ENCODE measurements at regions not wholly inside any gene's neighbourhood (a gene's known extent, or its start where the extent isn't known, plus 50 kb on each side); places are given as distances from the start of the nearest gene placed in this dataset.

DNA sequence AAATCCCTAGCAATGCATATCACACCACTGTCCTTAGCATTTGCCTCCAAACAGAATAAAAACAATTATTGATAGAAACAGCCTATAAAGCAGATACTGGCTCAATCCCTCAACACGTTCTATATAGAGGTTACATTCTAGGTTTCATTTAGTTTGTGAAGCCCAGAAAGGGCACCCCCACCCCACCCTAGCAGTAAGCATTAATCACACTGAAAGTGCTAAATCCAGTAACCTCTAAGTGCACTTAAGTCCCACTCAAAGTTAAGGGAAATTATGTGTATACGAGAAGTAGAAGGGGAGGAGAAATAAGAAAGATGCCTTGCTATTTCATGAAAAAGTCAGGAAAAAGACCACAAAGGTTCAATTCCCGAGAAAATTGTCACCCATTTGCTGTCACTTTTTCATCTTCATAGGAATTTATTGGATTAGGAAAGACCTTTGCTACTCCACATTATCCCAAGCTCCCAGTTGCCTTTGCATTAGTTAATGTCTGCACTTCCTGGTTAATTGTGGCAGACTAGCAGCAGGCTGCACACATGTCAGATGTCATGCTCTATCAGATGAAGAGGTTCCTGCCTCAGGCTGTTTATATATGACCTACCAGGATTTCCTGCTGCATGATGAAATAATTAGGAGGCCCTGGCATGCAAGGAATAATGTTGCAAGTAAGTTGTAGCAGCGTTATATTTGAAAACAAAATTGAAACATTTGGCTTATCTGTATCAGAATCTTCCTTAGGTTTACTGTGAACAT is 54.5 kb upstream of the LHX8 start:
- ChIA-PET POLR2A (no interaction called here), CTCF (no interaction called here)
- H3K27me3 ChIP-seq (replicated peaks; ENCODE audit: control insufficient read depth, insufficient read depth, low read length): no peaks in the 10 kb centered on the region
- intact Hi-C loops (cut with micrococcal nuclease; ENCODE audit: unreplicated experiment): no loop called here
- H3K9me3 Mint-ChIP-seq (ENCODE audit: unreplicated experiment): no peaks in the 10 kb centered on the region
- no peak overlapping the region for H3K4me3 Mint-ChIP-seq (ENCODE audit: unreplicated experiment)
- no TSS peak for BruUV-seq (replicated peaks)
- no peak for DNase-seq
- H3K27me3 Mint-ChIP-seq (ENCODE audit: insufficient read depth, unreplicated experiment): peaks cover 6% of the 10 kb centered on the region
- no peaks in the 10 kb centered on the region for H3K4me1 Mint-ChIP-seq (ENCODE audit: low read depth, unreplicated experiment)
- H3K27ac Mint-ChIP-seq (ENCODE audit: unreplicated experiment): no peak overlapping the region
- H3K4me1 ChIP-seq: no peaks in the 10 kb centered on the region
- no peaks in the 10 kb centered on the region for H3K36me3 Mint-ChIP-seq (ENCODE audit: insufficient read depth, unreplicated experiment)
- no peaks in the 10 kb centered on the region for H3K36me3 ChIP-seq (ENCODE audit: control insufficient read depth, insufficient read depth, low read length)
- H3K4me3 ChIP-seq (ENCODE audit: low read depth, low read length): no peak overlapping the region
- H3K9me3 ChIP-seq: no peaks in the 10 kb centered on the region
- TF ChIP-seq, protein P1, sequence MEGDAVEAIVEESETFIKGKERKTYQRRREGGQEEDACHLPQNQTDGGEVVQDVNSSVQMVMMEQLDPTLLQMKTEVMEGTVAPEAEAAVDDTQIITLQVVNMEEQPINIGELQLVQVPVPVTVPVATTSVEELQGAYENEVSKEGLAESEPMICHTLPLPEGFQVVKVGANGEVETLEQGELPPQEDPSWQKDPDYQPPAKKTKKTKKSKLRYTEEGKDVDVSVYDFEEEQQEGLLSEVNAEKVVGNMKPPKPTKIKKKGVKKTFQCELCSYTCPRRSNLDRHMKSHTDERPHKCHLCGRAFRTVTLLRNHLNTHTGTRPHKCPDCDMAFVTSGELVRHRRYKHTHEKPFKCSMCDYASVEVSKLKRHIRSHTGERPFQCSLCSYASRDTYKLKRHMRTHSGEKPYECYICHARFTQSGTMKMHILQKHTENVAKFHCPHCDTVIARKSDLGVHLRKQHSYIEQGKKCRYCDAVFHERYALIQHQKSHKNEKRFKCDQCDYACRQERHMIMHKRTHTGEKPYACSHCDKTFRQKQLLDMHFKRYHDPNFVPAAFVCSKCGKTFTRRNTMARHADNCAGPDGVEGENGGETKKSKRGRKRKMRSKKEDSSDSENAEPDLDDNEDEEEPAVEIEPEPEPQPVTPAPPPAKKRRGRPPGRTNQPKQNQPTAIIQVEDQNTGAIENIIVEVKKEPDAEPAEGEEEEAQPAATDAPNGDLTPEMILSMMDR (IDR thresholded peaks at IDR 0.05; ENCODE audit: insufficient read depth in 1 of 2, low read depth in 1 of 2, low read length in 1 of 2, severe bottlenecking in 1 of 2, unreplicated experiment in 1 of 2): no peak

DNA sequence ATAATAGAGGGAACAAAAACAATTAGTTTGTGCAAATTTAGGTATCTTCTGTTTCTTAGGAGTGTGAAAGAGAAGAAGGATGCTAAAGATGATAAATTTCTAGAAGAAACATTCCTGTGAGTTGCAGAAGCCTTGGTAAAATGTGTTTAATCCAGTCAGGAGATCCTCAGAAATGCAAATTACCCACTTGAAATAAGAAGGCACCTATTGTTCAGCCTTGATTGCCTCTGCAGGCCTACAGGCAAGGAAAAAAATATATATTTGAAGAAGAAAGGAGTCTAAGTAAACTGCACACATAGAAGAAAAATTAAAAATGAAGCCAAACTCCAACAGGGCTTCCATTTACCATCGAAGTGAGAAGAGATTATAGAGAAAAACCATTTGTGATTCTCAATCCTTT is 51.0 kb upstream of the LHX8 start:
- intact Hi-C loops (cut with micrococcal nuclease; ENCODE audit: unreplicated experiment): no loop called here
- Mint-ChIP-seq H3K27me3 (ENCODE audit: insufficient read depth, unreplicated experiment) (peaks cover 2% of the 10 kb centered on the region), H3K4me3 (ENCODE audit: unreplicated experiment) (no peak overlapping the region), H3K9me3 (ENCODE audit: unreplicated experiment) (no peaks in the 10 kb centered on the region), H3K27ac (ENCODE audit: unreplicated experiment) (no peak overlapping the region), H3K4me1 (ENCODE audit: low read depth, unreplicated experiment) (no peaks in the 10 kb centered on the region), H3K36me3 (ENCODE audit: insufficient read depth, unreplicated experiment) (no peaks in the 10 kb centered on the region)
- TF ChIP-seq, protein P1 (IDR thresholded peaks at IDR 0.05; ENCODE audit: insufficient read depth in 1 of 2, low read depth in 1 of 2, low read length in 1 of 2, severe bottlenecking in 1 of 2, unreplicated experiment in 1 of 2): no peak
- no peak for DNase-seq
- Histone ChIP-seq H3K9me3 (no peaks in the 10 kb centered on the region), H3K36me3 (ENCODE audit: control insufficient read depth, insufficient read depth, low read length) (no peaks in the 10 kb centered on the region), H3K4me1 (no peaks in the 10 kb centered on the region), H3K4me3 (ENCODE audit: low read depth, low read length) (no peak overlapping the region), H3K27me3 (replicated peaks; ENCODE audit: control insufficient read depth, insufficient read depth, low read length) (no peaks in the 10 kb centered on the region)
- ChIA-PET CTCF (no interaction called here), POLR2A (no interaction called here)
- BruUV-seq (replicated peaks): no TSS peak

DNA sequence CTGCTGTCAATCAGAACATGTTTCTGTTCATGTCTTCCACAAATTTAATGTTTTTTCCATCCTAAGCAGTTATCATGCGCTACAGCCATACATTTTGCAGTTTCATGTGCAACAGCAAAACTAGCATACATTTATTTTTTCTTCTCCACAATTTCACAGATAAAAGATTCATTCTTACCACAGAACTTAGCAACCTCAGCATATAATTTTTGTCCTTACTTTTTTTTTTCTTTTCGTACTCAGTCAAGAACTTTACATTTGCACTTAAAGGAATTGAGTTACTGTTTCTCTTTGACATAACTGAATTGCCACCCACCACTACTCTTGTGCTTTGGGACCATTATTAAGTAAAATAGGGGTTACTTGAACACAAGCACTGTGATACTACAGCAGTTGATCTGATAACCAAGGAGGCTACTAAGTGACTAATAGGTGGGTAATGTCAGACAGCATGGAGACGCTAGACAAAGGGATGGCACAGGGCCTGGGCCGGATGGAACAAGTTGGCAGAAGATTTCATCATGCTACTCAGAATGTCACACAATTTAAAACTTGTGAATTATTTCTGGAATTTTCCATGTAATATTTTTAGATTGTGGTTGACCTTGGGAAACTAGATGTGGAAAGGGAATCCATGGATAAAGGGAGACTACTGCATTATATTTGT is 50.2 kb upstream of the LHX8 start:
- H3K36me3 Mint-ChIP-seq (ENCODE audit: insufficient read depth, unreplicated experiment): no peaks in the 10 kb centered on the region
- Histone ChIP-seq H3K36me3 (ENCODE audit: control insufficient read depth, insufficient read depth, low read length) (no peaks in the 10 kb centered on the region), H3K27me3 (replicated peaks; ENCODE audit: control insufficient read depth, insufficient read depth, low read length) (no peaks in the 10 kb centered on the region), H3K4me1 (no peaks in the 10 kb centered on the region), H3K4me3 (ENCODE audit: low read depth, low read length) (no peak overlapping the region), H3K9me3 (no peaks in the 10 kb centered on the region)
- CTCF ChIA-PET: no interaction called here
- H3K4me1 Mint-ChIP-seq (ENCODE audit: low read depth, unreplicated experiment): no peaks in the 10 kb centered on the region
- intact Hi-C loops (cut with micrococcal nuclease; ENCODE audit: unreplicated experiment): no loop called here
- H3K27ac Mint-ChIP-seq (ENCODE audit: unreplicated experiment): no peak overlapping the region
- H3K9me3 Mint-ChIP-seq (ENCODE audit: unreplicated experiment): no peaks in the 10 kb centered on the region
- no peak for DNase-seq
- H3K4me3 Mint-ChIP-seq (ENCODE audit: unreplicated experiment): no peak overlapping the region
- TF ChIP-seq, protein P1 (IDR thresholded peaks at IDR 0.05; ENCODE audit: insufficient read depth in 1 of 2, low read depth in 1 of 2, low read length in 1 of 2, severe bottlenecking in 1 of 2, unreplicated experiment in 1 of 2): no peak
- no TSS peak for BruUV-seq (replicated peaks)
- peaks cover 2% of the 10 kb centered on the region for H3K27me3 Mint-ChIP-seq (ENCODE audit: insufficient read depth, unreplicated experiment)
- POLR2A ChIA-PET: no interaction called here

Measured in Caco-2 (cell line).